ENCODE measurements at regions not wholly inside any gene's neighbourhood (a gene's known extent, or its start where the extent isn't known, plus 50 kb on each side); places are given as distances from the start of the nearest gene placed in this dataset.
"Not testable (repeated sequence)": the region's sequence is repeated elsewhere in the genome, so short reads cannot be mapped to it uniquely, and the experiment has no call there.

DNA sequence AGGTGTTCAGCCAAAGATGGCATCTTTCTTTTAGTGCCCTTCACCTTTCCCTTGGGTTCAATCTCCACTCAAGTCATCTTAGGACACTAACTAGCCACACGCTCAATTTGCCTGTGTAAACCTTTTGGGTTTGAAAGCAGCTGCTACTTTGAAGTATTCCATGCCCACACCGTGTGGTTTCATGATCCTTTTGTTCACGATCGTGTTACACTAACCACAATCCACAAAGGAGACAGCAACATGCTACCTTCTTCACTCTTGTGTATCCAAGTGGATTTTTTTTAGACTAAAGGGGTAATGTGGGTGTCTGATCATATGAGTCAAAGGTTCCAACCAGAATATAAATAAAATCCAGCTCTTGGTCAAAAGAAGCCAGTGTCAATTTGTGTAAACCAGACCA is 122.7 kb upstream of the FAR2 start:
- Histone ChIP-seq H3K27me3 (ENCODE audit: low read length) (no peaks in the 10 kb centered on the region), H4K20me1 (ENCODE audit: low read length) (no peaks in the 10 kb centered on the region), H3K9ac (ENCODE audit: low read length) (no peak overlapping the region), H3K4me1 (ENCODE audit: insufficient read depth, low read length) (peaks cover 5% of the 10 kb centered on the region; the same call in 1 of the 2 replicates), H3F3A (ENCODE audit: low read length, unreplicated experiment) (no peaks in the 10 kb centered on the region), H3K4me2 (ENCODE audit: low read length) (no peak overlapping the region), H3K9me3 (ENCODE audit: low read length) (no peaks in the 10 kb centered on the region), H3K27ac (ENCODE audit: low read length) (no peak overlapping the region), H3K36me3 (ENCODE audit: low read depth, low read length) (no peaks in the 10 kb centered on the region), H3K79me2 (ENCODE audit: low read length) (no peaks in the 10 kb centered on the region), H3K4me3 (ENCODE audit: low read length) (no peak overlapping the region), H3K9me2 (replicated peaks; ENCODE audit: low read length) (0 out of 2 replicates have a peak, but pooled peaks cover 4% of the 10 kb centered on the region), H2AFZ (ENCODE audit: low read length) (no peak overlapping the region)
- ATAC-seq (no peak), DNase-seq (peak; percentile 28)
- no TSS peak for BruUV-seq (replicated peaks)
- ChIA-PET CTCF (interaction anchor here (0.6 kb wide), 1 partner anchor 49 kb away, joined by 3 read pairs; no protein-coding TSS in a partner anchor), POLR2A (ENCODE audit: unreplicated experiment) (no interaction called here)
- TF ChIP-seq, protein P1, sequence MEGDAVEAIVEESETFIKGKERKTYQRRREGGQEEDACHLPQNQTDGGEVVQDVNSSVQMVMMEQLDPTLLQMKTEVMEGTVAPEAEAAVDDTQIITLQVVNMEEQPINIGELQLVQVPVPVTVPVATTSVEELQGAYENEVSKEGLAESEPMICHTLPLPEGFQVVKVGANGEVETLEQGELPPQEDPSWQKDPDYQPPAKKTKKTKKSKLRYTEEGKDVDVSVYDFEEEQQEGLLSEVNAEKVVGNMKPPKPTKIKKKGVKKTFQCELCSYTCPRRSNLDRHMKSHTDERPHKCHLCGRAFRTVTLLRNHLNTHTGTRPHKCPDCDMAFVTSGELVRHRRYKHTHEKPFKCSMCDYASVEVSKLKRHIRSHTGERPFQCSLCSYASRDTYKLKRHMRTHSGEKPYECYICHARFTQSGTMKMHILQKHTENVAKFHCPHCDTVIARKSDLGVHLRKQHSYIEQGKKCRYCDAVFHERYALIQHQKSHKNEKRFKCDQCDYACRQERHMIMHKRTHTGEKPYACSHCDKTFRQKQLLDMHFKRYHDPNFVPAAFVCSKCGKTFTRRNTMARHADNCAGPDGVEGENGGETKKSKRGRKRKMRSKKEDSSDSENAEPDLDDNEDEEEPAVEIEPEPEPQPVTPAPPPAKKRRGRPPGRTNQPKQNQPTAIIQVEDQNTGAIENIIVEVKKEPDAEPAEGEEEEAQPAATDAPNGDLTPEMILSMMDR (conservative IDR thresholded peaks at IDR 0.05; ENCODE audit: low read depth, low read length), result no peak
- TF ChIP-seq EZH2phosphoT487 (IDR thresholded peaks at IDR 0.05; ENCODE audit: borderline replicate concordance, low read length) (no peak), EZH2 (IDR thresholded peaks at IDR 0.05; ENCODE audit: low read length, unreplicated experiment) (no peak)
- intact Hi-C loops (cut with micrococcal nuclease), result no loop called here

DNA sequence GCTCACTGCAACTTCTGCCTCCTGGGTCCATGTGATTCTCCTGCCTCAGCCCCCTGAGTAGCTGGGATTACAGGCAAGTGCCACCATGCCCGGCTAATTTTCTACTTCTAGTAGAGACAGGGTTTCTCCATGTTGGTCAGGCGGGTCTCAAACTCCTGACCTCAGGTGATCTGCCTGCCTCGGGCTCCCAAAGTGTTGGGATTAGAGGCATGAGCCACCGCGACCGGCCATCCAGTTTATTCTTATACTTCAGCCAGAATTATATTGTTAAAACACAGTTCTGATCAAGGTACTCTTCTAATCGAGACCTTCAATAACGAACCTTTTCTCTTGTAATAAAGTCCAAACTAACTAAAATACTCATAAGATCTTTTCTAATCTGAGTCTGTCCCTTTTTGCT is 119.6 kb upstream of the FAR2 start:
- BruUV-seq (replicated peaks); H3K4me2 ChIP-seq (ENCODE audit: low read length); H3K9me2 ChIP-seq (replicated peaks; ENCODE audit: low read length); H3K36me3 ChIP-seq (ENCODE audit: low read depth, low read length); POLR2A ChIA-PET (ENCODE audit: unreplicated experiment); H3F3A ChIP-seq (ENCODE audit: low read length, unreplicated experiment); H3K9ac ChIP-seq (ENCODE audit: low read length); H4K20me1 ChIP-seq (ENCODE audit: low read length); H3K79me2 ChIP-seq (ENCODE audit: low read length); CTCF ChIA-PET; H3K4me3 ChIP-seq (ENCODE audit: low read length); H2AFZ ChIP-seq (ENCODE audit: low read length); H3K9me3 ChIP-seq (ENCODE audit: low read length); intact Hi-C loops (cut with micrococcal nuclease); H3K27ac ChIP-seq (ENCODE audit: low read length); ATAC-seq; DNase-seq; H3K27me3 ChIP-seq (ENCODE audit: low read length): not testable (repeated sequence)
- peaks cover 13% of the 10 kb centered on the region for H3K4me1 ChIP-seq (ENCODE audit: insufficient read depth, low read length)

DNA sequence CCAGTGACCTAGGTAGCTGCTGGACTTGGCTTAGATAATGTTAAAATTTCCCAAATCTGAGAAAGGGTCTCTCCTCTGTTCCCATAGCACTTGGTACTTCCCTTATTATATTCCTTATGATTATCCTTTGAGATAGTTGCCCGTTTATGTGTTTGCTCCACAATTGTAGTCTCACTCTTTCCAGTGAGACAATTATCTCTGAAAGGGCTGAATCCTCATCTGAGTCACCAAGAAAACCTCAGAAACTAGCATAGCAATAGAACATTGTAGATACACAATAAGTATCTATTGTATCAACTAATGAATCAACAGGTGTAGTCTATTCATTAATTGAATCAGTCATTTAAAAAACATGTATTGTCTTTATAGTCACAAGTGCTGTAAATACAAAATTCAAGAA is 119.1 kb upstream of the FAR2 start:
- CTCF ChIA-PET, result no interaction called here
- no peak for TF ChIP-seq EZH2 (IDR thresholded peaks at IDR 0.05; ENCODE audit: low read length, unreplicated experiment)
- TF ChIP-seq, protein P1 (conservative IDR thresholded peaks at IDR 0.05; ENCODE audit: low read depth, low read length), result no peak
- TF ChIP-seq EZH2phosphoT487 (IDR thresholded peaks at IDR 0.05; ENCODE audit: borderline replicate concordance, low read length), result no peak

More for the DNA sequence above, 119.1 kb upstream of the FAR2 start:
- no TSS peak for BruUV-seq (replicated peaks)
- Histone ChIP-seq H3K9me2 (replicated peaks; ENCODE audit: low read length) (0 out of 2 replicates have a peak, but pooled peaks cover 4% of the 10 kb centered on the region), H3K79me2 (ENCODE audit: low read length) (no peaks in the 10 kb centered on the region), H3K4me1 (ENCODE audit: insufficient read depth, low read length) (peaks cover 13% of the 10 kb centered on the region), H3K4me3 (ENCODE audit: low read length) (no peak overlapping the region), H3K36me3 (ENCODE audit: low read depth, low read length) (no peaks in the 10 kb centered on the region), H3K27me3 (ENCODE audit: low read length) (no peaks in the 10 kb centered on the region), H3K9ac (ENCODE audit: low read length) (no peak overlapping the region), H3F3A (ENCODE audit: low read length, unreplicated experiment) (no peaks in the 10 kb centered on the region), H3K9me3 (ENCODE audit: low read length) (no peaks in the 10 kb centered on the region), H2AFZ (ENCODE audit: low read length) (no peak overlapping the region), H3K4me2 (ENCODE audit: low read length) (no peak overlapping the region), H4K20me1 (ENCODE audit: low read length) (no peaks in the 10 kb centered on the region), H3K27ac (ENCODE audit: low read length) (no peak overlapping the region)
- DNase-seq (peak; percentile 37), ATAC-seq (no peak)
- intact Hi-C loops (cut with micrococcal nuclease), result no loop called here
- POLR2A ChIA-PET (ENCODE audit: unreplicated experiment), result no interaction called here

Measured in PC-3 (cell line).